ENCODE measurements at regions not wholly inside any gene's neighbourhood (a gene's known extent, or its start where the extent isn't known, plus 50 kb on each side); places are given as distances from the start of the nearest gene placed in this dataset.

GRCh38 chr10:23829556-23829955, 379.4 kb upstream of the KIAA1217 start:
- ATAC-seq (no peak), DNase-seq (no peak)
- Mint-ChIP-seq H3K27me3 (ENCODE audit: low read depth in 2 of 2) (no peaks in the 10 kb centered on the region), H3K4me1 (no peaks in the 10 kb centered on the region), H3K36me3 (no peaks in the 10 kb centered on the region), H3K9me3 (peaks cover 6 to 10% of the 10 kb centered on the region in 2 donors), H3K4me3 (no peak overlapping the region), H3K27ac (no peak overlapping the region)
- Histone ChIP-seq H3K36me3 (ENCODE audit: control insufficient read depth, insufficient read depth, low read length) (no peaks in the 10 kb centered on the region), H3K27me3 (ENCODE audit: control insufficient read depth, insufficient read depth, low read length) (no peaks in the 10 kb centered on the region), H3K9me3 (ENCODE audit: control insufficient read depth, insufficient read depth, low read length) (no peaks in the 10 kb centered on the region), H3K27ac (ENCODE audit: low read length) (no peak overlapping the region), H3K4me3 (ENCODE audit: low read length) (no peak overlapping the region), H3K4me1 (ENCODE audit: control insufficient read depth, insufficient read depth, low read length) (no peaks in the 10 kb centered on the region)
- no peak for TF ChIP-seq CTCF (IDR thresholded peaks at IDR 0.05)
- 100% methylated on average over 1 of the region's 2 CpGs for WGBS (ENCODE audit: insufficient coverage)
- intact Hi-C loops (cut with micrococcal nuclease) = no loop called here

- intact Hi-C loops (cut with micrococcal nuclease) = no loop called here
- H3K4me3 ChIP-seq (ENCODE audit: low read length) = no peak overlapping the region
- ATAC-seq (no peak), DNase-seq (no peak)
- H3K27ac Mint-ChIP-seq = no peak overlapping the region
- no peaks in the 10 kb centered on the region for H3K4me1 Mint-ChIP-seq
- H3K27ac ChIP-seq (ENCODE audit: low read length) = no peak overlapping the region
- peaks cover 10 to 11% of the 10 kb centered on the region in 2 donors for H3K9me3 Mint-ChIP-seq
- H3K27me3 ChIP-seq (ENCODE audit: control insufficient read depth, insufficient read depth, low read length) = no peaks in the 10 kb centered on the region
- H3K36me3 ChIP-seq (ENCODE audit: control insufficient read depth, insufficient read depth, low read length) = no peaks in the 10 kb centered on the region
- H3K27me3 Mint-ChIP-seq (ENCODE audit: low read depth in 2 of 2) = no peaks in the 10 kb centered on the region
- H3K9me3 ChIP-seq (ENCODE audit: control insufficient read depth, insufficient read depth, low read length) = no peaks in the 10 kb centered on the region
- no peak for TF ChIP-seq CTCF (IDR thresholded peaks at IDR 0.05)
- H3K4me1 ChIP-seq (ENCODE audit: control insufficient read depth, insufficient read depth, low read length) = no peaks in the 10 kb centered on the region
- H3K4me3 Mint-ChIP-seq = no peak overlapping the region
- no peaks in the 10 kb centered on the region for H3K36me3 Mint-ChIP-seq
Measured at GRCh38 chr10:23834091-23834490, 374.8 kb upstream of the KIAA1217 start.

- Mint-ChIP-seq H3K4me3 (no peak overlapping the region), H3K4me1 (no peaks in the 10 kb centered on the region), H3K27me3 (ENCODE audit: low read depth in 2 of 2) (no peaks in the 10 kb centered on the region), H3K36me3 (no peaks in the 10 kb centered on the region), H3K27ac (no peak overlapping the region), H3K9me3 (peaks cover 10 to 16% of the 10 kb centered on the region in 2 donors)
- no peaks in the 10 kb centered on the region for H3K4me1 ChIP-seq (ENCODE audit: control insufficient read depth, insufficient read depth, low read length)
- H3K4me3 ChIP-seq (ENCODE audit: low read length) = no peak overlapping the region
- H3K27ac ChIP-seq (ENCODE audit: low read length) = no peak overlapping the region
- no peaks in the 10 kb centered on the region for H3K36me3 ChIP-seq (ENCODE audit: control insufficient read depth, insufficient read depth, low read length)
- intact Hi-C loops (cut with micrococcal nuclease) = no loop called here
- H3K9me3 ChIP-seq (ENCODE audit: control insufficient read depth, insufficient read depth, low read length) = no peaks in the 10 kb centered on the region
- ATAC-seq (no peak), DNase-seq (no peak)
- no peaks in the 10 kb centered on the region for H3K27me3 ChIP-seq (ENCODE audit: control insufficient read depth, insufficient read depth, low read length)
- WGBS (ENCODE audit: insufficient coverage) = no CpG with 5 or more reads among the region's 2 CpGs
- no peak for TF ChIP-seq CTCF (IDR thresholded peaks at IDR 0.05)
Measured at GRCh38 chr10:23850631-23851030, 358.3 kb upstream of the KIAA1217 start.

GRCh38 chr10:23859598-23859997, 349.3 kb upstream of the KIAA1217 start:
- ATAC-seq = no peak
- Mint-ChIP-seq H3K27me3 (ENCODE audit: low read depth in 2 of 2) (no peaks in the 10 kb centered on the region), H3K36me3 (no peaks in the 10 kb centered on the region), H3K9me3 (peaks cover 2 to 10% of the 10 kb centered on the region in 2 donors), H3K4me1 (no peaks in the 10 kb centered on the region), H3K27ac (no peak overlapping the region), H3K4me3 (no peak overlapping the region)
- Histone ChIP-seq H3K4me3 (ENCODE audit: low read length) (no peak overlapping the region), H3K27me3 (ENCODE audit: control insufficient read depth, insufficient read depth, low read length) (no peaks in the 10 kb centered on the region), H3K27ac (ENCODE audit: low read length) (no peak overlapping the region), H3K36me3 (ENCODE audit: control insufficient read depth, insufficient read depth, low read length) (no peaks in the 10 kb centered on the region), H3K4me1 (ENCODE audit: control insufficient read depth, insufficient read depth, low read length) (no peaks in the 10 kb centered on the region), H3K9me3 (ENCODE audit: control insufficient read depth, insufficient read depth, low read length) (no peaks in the 10 kb centered on the region)
- WGBS (ENCODE audit: insufficient coverage) = no CpG with 5 or more reads among the region's 1 CpG
- intact Hi-C loops (cut with micrococcal nuclease) = no loop called here
- no peak for DNase-seq
- TF ChIP-seq CTCF (IDR thresholded peaks at IDR 0.05) = no peak

Data from natural killer cell (primary cell).